Gastrocnemius medialis (tissue), 4 donors: ENCODE measurements at regions not wholly inside any gene's neighbourhood (a gene's known extent, or its start where the extent isn't known, plus 50 kb on each side); places are given as distances from the start of the nearest gene placed in this dataset.

Experiments used
- CTCF ChIP-seq, 5 experiments: fragments of 450-650 bp in 3 of 5; fragments of 200-600 bp in 2 of 5; sonication (generic) in 2 of 5; IDR thresholded peaks in 4 of 5; conservative IDR thresholded peaks in 1 of 5; 1 replicate in 4 of 5; 2 replicates in 1 of 5; pipeline ENCODE4 v1.5.1; 2016 to 2019; ENCODE audit warnings: antibody characterized with exemption in 5 of 5, mild to moderate bottlenecking in 3 of 5, moderate library complexity in 3 of 5
- POLR2A ChIP-seq, 2 donors: fragments of 450-650 bp; IDR thresholded peaks; one replicate each; pipeline ENCODE4 v1.6.1; 2017; ENCODE audit warnings: antibody characterized with exemption in 2 of 2, mild to moderate bottlenecking in 2 of 2, moderate library complexity in 2 of 2

- TF ChIP-seq CTCF (IDR thresholded peaks at IDR 0.05 in 4 of 5, conservative IDR thresholded peaks at IDR 0.05 in 1 of 5) (no peak), POLR2A (IDR thresholded peaks at IDR 0.05) (no peak)
Observed at GRCh38 chr9:28868228-28868990, 1295.1 kb upstream of the C9orf72 start.
